NCI-H226 (cell line): ENCODE measurements at regions not wholly inside any gene's neighbourhood (a gene's known extent, or its start where the extent isn't known, plus 50 kb on each side); places are given as distances from the start of the nearest gene placed in this dataset.

Experiments used
- DNase-seq: peaks from one replicate; pipeline ENCODE4 v3.0.0-alpha.2; 2015

- DNase-seq, result no peak
Measured at GRCh38 chr9:117480729-117481128, 65.9 kb upstream of the ASTN2 start.

GRCh38 chr9:117480253-117480652 lies 65.4 kb upstream of the ASTN2 start:
- DNase-seq, result no peak

- DNase-seq, result no peak
Measured at GRCh38 chr9:117473293-117473692, 58.4 kb upstream of the ASTN2 start.

- DNase-seq, result no peak
Measured at GRCh38 chr9:117470902-117471301, 56.0 kb upstream of the ASTN2 start.

GRCh38 chr9:117470455-117470854 lies 55.6 kb upstream of the ASTN2 start:
- DNase-seq, result no peak

- no peak for DNase-seq
Measured at GRCh38 chr9:117466111-117466510, 51.3 kb upstream of the ASTN2 start.

GRCh38 chr9:117465706-117466105 lies 50.8 kb upstream of the ASTN2 start:
- DNase-seq, result no peak

- no peak for DNase-seq
Measured at GRCh38 chr9:117464941-117465616, 50.2 kb upstream of the ASTN2 start.
